VCaP (cell line): ENCODE measurements at regions not wholly inside any gene's neighbourhood (a gene's known extent, or its start where the extent isn't known, plus 50 kb on each side); places are given as distances from the start of the nearest gene placed in this dataset.

Experiments
- H3K27ac ChIP-seq: fragments of 450-650 bp; 2 replicates; pipeline ENCODE4 v1.5.1; 2017
- TF ChIP-seq, protein P1 (sequence below): fragments of 450-650 bp; conservative IDR thresholded peaks from 2 replicates; pipeline ENCODE4 v1.5.1; 2017; ENCODE audit warnings: mild to moderate bottlenecking, moderate library complexity

DNA sequence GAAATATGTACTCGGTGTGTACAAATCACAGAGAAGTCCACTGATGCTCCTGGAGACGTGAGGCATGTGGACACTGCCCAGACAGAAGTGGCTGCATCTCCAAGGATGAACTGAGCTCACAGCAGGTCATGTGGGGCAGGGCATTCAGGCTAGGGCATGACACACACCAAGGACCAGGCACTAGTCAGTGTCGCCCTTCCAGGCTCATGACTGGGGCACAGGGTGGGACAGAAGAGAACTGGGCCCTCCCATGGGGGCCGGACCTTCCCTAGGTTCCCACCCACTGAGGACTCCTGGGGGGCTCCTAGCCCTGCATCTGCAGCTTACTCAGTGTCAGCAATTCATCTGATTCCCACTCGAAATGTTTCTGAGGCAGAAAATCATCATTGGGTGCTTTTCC is 256.8 kb upstream of the IRX4 start:
- TF ChIP-seq, protein P1, sequence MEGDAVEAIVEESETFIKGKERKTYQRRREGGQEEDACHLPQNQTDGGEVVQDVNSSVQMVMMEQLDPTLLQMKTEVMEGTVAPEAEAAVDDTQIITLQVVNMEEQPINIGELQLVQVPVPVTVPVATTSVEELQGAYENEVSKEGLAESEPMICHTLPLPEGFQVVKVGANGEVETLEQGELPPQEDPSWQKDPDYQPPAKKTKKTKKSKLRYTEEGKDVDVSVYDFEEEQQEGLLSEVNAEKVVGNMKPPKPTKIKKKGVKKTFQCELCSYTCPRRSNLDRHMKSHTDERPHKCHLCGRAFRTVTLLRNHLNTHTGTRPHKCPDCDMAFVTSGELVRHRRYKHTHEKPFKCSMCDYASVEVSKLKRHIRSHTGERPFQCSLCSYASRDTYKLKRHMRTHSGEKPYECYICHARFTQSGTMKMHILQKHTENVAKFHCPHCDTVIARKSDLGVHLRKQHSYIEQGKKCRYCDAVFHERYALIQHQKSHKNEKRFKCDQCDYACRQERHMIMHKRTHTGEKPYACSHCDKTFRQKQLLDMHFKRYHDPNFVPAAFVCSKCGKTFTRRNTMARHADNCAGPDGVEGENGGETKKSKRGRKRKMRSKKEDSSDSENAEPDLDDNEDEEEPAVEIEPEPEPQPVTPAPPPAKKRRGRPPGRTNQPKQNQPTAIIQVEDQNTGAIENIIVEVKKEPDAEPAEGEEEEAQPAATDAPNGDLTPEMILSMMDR, result no peak

DNA sequence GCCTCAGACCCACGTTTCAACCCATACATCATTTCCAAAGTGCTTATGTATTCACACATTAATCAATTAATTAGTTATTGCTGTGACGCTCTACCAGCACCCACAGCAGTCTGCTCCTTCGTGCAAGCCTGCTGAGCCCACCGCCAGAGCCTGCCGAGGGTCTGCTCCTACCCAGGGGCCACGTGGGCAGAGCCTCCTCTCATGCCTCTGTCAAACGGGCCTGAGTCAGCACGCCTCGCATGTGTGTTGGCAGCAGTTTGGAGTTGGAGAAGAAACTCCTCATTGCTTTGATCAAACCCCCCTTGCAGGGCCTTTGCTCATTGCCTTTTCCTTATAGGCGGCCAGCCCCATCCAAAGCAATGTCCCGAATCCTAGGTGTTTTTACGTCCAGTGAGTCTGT is 256.2 kb upstream of the IRX4 start:
- no peak overlapping the region for H3K27ac ChIP-seq
- TF ChIP-seq, protein P1, result no peak

More for the DNA sequence above, 256.8 kb upstream of the IRX4 start:
- no peak overlapping the region for H3K27ac ChIP-seq

DNA sequence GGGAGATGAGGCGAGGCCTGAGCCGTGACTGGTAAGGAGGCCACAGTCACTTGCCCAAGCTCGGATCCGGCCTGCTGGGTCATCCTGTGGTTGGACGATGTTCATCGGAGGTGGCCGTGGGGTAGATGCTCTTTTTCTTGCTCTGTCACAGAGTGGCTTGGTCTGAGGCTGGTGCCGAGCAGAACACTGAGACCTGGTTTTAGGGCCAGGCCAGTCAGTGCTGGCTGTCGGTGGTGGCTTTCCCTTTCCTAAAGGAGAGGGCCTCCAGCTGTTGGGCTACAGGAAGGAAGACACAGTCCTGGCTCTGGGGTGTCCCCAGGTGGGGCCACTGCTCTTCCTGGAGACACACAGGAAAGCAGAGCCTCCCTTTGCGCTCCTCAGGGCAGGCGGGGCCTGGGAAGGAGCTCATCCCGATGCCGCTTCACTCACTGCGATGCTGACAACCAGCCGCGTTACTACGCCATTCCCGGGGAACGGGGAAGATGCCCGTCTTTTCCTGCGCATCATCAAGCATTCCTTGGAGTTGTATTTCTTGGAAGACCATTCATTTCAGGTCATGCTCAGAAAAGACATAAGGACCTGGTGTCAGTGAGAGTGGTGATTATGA is 254.8 kb upstream of the IRX4 start:
- no peak overlapping the region for H3K27ac ChIP-seq
- TF ChIP-seq, protein P1, result no peak

DNA sequence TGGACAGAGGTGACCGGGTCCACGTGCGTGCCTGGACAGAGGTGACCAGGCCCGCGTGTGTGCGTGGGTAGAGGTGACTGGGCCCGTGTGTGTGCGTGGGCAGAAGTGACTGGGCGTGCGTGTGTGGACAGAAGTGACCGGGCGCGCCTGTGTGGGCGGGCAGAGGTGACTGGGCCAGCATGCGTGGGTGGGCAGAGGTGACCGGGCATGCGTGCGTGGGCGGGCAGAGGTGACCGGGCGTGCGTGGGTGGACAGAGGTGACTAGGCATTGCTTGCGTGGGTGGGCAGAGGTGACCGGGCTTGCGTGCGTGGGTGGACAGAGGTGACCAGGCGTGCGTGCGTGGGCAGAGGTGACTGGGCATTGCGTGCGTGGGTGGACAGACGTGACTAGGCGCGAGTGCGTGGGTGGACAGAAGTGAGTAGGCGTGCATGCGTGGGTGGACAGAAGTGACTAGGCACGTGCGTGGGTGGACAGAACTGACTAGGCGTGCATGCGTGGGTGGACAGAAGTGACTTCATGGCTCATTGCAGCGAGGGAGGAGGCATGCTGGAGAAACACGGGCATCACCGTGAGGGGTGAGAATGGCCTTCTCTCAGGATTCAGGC is 254.1 kb upstream of the IRX4 start:
- TF ChIP-seq, protein P1, result no peak
- H3K27ac ChIP-seq, result no peak overlapping the region

DNA sequence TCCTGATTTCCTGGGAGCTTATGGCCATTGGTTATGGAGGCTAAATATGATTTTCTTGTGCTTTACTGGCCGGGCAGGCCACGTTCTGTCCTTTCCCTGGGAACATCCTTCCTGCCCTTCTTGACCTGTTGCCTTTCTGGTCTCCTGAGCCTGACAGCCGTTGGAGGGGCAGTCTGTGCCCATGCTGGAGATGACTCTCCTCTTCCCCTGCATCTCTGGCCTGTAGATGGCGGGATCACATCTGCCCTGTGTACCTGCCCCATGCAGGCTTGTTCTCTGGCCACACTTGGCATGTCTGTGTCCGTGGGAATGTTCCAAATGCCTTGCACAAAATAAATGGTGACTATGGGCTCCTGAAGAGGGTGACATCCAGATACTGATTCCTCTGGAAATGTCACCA is 253.1 kb upstream of the IRX4 start:
- no peak overlapping the region for H3K27ac ChIP-seq
- TF ChIP-seq, protein P1, result no peak

DNA sequence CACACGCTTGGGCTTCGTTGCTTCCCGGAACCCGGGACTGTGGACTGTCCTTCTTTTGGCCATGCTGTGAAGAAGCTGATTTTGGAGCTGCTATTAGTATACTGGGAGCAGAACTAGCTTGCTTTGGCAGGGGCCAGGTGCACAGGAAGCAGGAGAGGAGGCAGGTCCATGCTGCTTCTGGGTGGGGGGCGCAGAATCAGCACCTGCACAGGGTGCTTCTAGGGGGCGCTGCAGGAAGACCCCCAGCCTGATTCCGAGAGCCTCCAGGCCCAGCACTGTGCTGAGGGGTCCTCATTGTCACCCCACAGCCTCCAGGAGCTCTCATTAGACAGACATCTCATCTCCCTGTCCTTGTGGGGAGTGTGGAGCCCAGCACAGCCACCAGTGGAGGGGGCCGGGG is 252.6 kb upstream of the IRX4 start:
- H3K27ac ChIP-seq, result no peak overlapping the region
- TF ChIP-seq, protein P1, result no peak

DNA sequence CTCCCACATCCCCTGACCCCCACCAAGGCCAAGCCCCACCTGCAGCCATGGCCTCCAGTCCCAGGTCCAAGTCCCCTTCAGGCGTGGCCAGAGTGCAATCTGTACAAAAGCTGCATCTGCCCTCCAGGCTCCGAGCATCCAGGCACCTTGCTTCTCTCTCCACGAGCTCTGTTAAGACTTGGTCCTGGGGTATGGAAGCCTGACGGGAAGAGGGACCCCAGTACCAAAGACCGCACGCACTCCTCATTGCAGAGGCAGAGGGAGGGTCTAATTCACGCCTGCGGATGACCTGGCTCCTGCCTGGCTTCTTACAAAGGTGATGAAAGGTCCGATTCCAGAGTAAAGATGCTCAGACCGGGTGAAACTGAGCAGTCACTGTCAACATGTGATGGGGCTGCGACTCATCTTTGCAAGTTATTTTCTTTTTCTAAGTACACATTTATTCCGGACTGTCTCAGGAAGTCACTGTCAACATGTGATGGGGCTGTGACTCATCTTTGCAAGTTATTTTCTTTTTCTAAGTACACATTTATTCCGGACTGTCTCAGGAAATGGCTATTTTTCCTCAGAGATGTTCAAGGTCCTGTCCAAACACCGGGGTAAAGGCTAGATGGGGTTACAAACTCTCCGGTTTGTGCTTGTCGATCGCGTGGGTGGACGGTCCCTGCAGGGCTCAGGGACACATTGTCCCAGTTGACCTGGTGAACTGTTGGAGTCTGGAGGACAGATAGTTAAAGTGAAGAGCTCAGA is 252.0 kb upstream of the IRX4 start:
- TF ChIP-seq, protein P1, result no peak
- no peak overlapping the region for H3K27ac ChIP-seq
